Thyroid gland (tissue), 4 donors: ENCODE measurements at regions not wholly inside any gene's neighbourhood (a gene's known extent, or its start where the extent isn't known, plus 50 kb on each side); places are given as distances from the start of the nearest gene placed in this dataset.

Experiments
- DNase-seq, 2 donors: peaks; one replicate each; pipeline ENCODE4 v3.0.0-alpha.2; 2019
- H3K27ac ChIP-seq, 3 donors: fragments of 200-600 bp; sonication (generic); 1 replicate in 2 of 3; 2 replicates in 1 of 3; pipeline ENCODE4 v1.5.1; 2016 to 2019; ENCODE audit warnings: mild to moderate bottlenecking in 1 of 3, moderate library complexity in 1 of 3
- H3K27me3 ChIP-seq: fragments of 200-600 bp; sonication (generic); one replicate; pipeline ENCODE4 v1.5.1; 2019
- H3K36me3 ChIP-seq, 2 donors: fragments of 200-600 bp; sonication (generic); one replicate each; pipeline ENCODE4 v1.5.1; 2016 to 2019
- H3K4me1 ChIP-seq, 2 donors: fragments of 200-600 bp; sonication (generic); one replicate each; pipeline ENCODE4 v1.5.1; 2017 to 2019
- H3K4me3 ChIP-seq, 3 donors: fragments of 200-600 bp; sonication (generic); replicated peaks in 1 of 3; 1 replicate in 2 of 3; 2 replicates in 1 of 3; pipeline ENCODE4 v1.5.1; 2016; ENCODE audit warnings: mild to moderate bottlenecking in 1 of 3
- H3K9me3 ChIP-seq: fragments of 200-600 bp; sonication (generic); one replicate; pipeline ENCODE4 v1.5.1; 2017
- POLR2A ChIP-seq, 2 donors: fragments of 450-650 bp; IDR thresholded peaks; one replicate each; pipeline ENCODE4 v1.6.1; 2017; ENCODE audit warnings: antibody characterized with exemption in 2 of 2, mild to moderate bottlenecking in 2 of 2, moderate library complexity in 1 of 2
- WGBS, 2 donors: methylation state at CpG; one replicate each; pipeline ENCODE4 v1.1.5; 2017; 5-methylcytosine and 5-hydroxymethylcytosine counted together
- intact Hi-C: fragments of 100-400 bp; cut with DNase I; formaldehyde crosslinking; loops from one replicate; pipeline ENCODE4 v1.15.1; 2023
- TF ChIP-seq, protein P1 (sequence below), 6 experiments: fragments of 200-600 bp in 3 of 6; fragments of 450-650 bp in 3 of 6; sonication (generic) in 3 of 6; IDR thresholded peaks; one replicate each; pipeline ENCODE4 v1.5.1; 2016 to 2019; ENCODE audit warnings: antibody characterized with exemption in 6 of 6, mild to moderate bottlenecking in 2 of 6, inconsistent platforms in 1 of 6, moderate library complexity in 1 of 6

DNA sequence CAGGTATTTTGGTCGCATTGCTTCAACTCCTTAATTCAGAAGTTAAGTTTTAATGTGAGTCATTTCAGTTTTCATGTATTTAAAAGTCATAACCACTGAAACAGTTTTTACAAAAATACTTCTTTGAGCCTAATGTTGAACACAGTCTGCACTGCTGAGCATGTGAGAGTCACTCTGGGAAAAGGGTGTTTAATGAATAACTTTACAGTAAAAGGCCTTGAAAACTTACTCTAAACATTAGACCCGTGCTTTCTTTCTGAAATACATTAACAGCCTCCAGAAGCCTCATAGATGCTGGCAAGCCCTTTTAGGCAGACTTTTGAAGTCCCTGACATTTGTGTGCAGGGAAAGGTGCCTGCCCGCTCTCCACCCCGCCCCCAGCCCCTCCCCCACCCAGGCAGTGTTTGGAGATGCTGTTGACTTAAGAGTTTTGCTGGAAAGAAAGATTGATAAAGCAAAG is 68.9 kb upstream of the NR2F2 start:
- Histone ChIP-seq H3K36me3 (no peaks in the 10 kb centered on the region), H3K9me3 (no peaks in the 10 kb centered on the region), H3K4me1 (no peaks in the 10 kb centered on the region), H3K27ac (no peak overlapping the region), H3K4me3 (no peak overlapping the region), H3K27me3 (no peaks in the 10 kb centered on the region)
- intact Hi-C loops: no loop called here
- WGBS, 2 donors: 37 to 38% methylated on average over 4 of the region's 4 CpGs
- DNase-seq: no peak
- TF ChIP-seq, protein P1, sequence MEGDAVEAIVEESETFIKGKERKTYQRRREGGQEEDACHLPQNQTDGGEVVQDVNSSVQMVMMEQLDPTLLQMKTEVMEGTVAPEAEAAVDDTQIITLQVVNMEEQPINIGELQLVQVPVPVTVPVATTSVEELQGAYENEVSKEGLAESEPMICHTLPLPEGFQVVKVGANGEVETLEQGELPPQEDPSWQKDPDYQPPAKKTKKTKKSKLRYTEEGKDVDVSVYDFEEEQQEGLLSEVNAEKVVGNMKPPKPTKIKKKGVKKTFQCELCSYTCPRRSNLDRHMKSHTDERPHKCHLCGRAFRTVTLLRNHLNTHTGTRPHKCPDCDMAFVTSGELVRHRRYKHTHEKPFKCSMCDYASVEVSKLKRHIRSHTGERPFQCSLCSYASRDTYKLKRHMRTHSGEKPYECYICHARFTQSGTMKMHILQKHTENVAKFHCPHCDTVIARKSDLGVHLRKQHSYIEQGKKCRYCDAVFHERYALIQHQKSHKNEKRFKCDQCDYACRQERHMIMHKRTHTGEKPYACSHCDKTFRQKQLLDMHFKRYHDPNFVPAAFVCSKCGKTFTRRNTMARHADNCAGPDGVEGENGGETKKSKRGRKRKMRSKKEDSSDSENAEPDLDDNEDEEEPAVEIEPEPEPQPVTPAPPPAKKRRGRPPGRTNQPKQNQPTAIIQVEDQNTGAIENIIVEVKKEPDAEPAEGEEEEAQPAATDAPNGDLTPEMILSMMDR (IDR thresholded peaks at IDR 0.05): no peak
- TF ChIP-seq POLR2A (IDR thresholded peaks at IDR 0.05): no peak

DNA sequence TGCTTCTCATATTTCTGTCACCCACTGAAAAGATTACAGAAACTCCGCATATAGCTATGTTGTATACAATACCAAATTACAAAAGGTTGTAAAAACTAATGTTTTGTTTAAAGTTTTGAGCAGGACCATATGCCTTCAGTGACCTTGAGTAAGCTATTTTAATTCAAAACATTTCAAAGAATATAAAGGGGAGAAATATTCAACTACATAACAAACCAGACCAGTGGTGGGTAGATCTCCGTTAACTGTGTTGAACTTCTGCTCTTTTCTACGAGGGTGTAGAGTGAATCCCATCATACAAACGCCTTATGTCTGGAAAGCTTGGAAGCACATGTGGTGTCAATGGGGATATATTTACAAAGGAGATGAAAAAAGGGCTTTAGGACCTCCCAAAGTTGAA is 68.4 kb upstream of the NR2F2 start:
- 63 to 72% methylated on average over 4 of the region's 4 CpGs for WGBS, 2 donors
- intact Hi-C loops: no loop called here
- no peak for TF ChIP-seq POLR2A (IDR thresholded peaks at IDR 0.05)
- TF ChIP-seq, protein P1 (IDR thresholded peaks at IDR 0.05): no peak
- no peaks in the 10 kb centered on the region for H3K9me3 ChIP-seq
- no peak overlapping the region for H3K4me3 ChIP-seq
- no peak for DNase-seq
- H3K4me1 ChIP-seq: no peaks in the 10 kb centered on the region
- H3K36me3 ChIP-seq: no peaks in the 10 kb centered on the region
- no peaks in the 10 kb centered on the region for H3K27me3 ChIP-seq
- no peak overlapping the region for H3K27ac ChIP-seq

DNA sequence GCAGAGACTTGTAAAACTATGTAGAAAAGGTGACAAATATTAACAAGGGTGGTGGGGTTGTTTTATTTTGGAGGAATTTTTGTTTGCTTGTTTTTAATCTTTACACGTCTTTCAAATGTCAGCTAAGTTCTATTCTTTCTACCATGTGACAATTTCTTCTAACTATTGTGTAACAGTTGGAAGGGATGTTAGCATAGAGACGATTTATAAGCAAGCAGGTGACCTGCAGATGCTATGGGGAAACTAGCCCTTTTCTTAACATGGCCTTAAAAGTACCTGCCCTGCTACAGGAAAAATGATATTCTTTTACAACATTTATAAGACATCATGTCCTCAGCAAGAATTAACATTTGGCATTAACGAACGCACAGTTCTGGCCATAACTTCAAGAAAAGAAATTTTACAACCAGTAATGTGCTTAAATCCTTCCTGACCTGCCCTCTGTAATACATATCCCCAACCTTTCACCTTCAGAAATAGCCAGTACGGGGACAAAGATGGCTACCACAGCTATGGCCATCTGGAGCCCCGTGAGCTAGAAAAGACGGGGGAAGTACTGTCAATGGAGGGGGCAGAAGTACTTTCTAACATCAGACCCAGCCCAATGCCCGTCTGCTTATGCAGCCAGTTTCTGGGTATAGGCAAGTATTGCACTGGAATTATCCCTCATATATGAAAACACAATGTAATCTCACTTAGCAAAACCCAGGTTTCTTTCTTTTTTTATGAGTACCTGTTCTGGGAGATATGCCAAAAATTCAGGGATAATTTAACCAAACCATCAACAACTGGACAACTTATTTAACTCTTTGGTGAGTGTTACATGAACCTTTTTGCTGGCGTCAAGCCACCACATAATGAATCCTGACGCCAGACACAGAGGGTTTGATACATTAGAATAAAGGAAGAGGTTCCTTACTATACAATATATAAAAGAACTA is 67.7 kb upstream of the NR2F2 start:
- H3K27ac ChIP-seq: no peak overlapping the region

DNA sequence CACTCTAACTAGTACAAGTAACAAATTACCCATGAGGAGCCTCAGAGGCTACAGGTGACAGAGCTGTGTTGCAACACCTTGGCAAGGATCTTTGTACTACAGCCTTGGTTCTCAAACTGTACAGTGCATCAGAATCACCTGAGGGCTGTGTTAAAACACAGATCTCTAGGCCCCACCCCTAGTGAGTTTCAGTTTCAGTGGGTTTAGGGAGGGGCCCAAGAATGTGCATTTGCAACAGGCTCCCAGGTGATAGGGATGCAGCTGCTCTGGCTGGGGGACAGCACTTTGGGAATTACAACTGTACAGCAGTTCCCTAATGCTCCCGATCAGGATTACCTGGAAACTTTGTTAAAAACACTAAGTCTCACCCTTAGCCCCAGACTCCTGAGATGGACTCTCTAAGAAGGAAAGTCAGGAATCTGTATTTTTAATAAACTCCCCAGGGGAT is 66.1 kb upstream of the NR2F2 start:
- H3K4me1 ChIP-seq: no peaks in the 10 kb centered on the region
- H3K27ac ChIP-seq: no peak overlapping the region
- H3K9me3 ChIP-seq: no peaks in the 10 kb centered on the region
- DNase-seq: no peak
- no peak overlapping the region for H3K4me3 ChIP-seq
- intact Hi-C loops: no loop called here
- no peaks in the 10 kb centered on the region for H3K36me3 ChIP-seq
- 60 to 64% methylated on average over 1 of the region's 1 CpG for WGBS, 2 donors
- no peaks in the 10 kb centered on the region for H3K27me3 ChIP-seq
- TF ChIP-seq POLR2A (IDR thresholded peaks at IDR 0.05): no peak
- TF ChIP-seq, protein P1 (IDR thresholded peaks at IDR 0.05): no peak

More for the DNA sequence above, 67.7 kb upstream of the NR2F2 start:
- TF ChIP-seq POLR2A (IDR thresholded peaks at IDR 0.05): no peak
- TF ChIP-seq, protein P1 (IDR thresholded peaks at IDR 0.05): no peak
- H3K9me3 ChIP-seq: no peaks in the 10 kb centered on the region
- H3K4me3 ChIP-seq: no peak overlapping the region
- no peak for DNase-seq
- H3K36me3 ChIP-seq: no peaks in the 10 kb centered on the region
- 85 to 87% methylated on average over 10 of the region's 10 CpGs for WGBS, 2 donors
- H3K27me3 ChIP-seq: no peaks in the 10 kb centered on the region
- intact Hi-C loops: no loop called here
- no peaks in the 10 kb centered on the region for H3K4me1 ChIP-seq
